PC-3 (cell line): ENCODE measurements at regions not wholly inside any gene's neighbourhood (a gene's known extent, or its start where the extent isn't known, plus 50 kb on each side); places are given as distances from the start of the nearest gene placed in this dataset.

Experiments used
- ATAC-seq: fragments of 200-7000 bp; cut with Tn5 transposase; 2 replicates; pipeline ENCODE4 v1.9.1; 2020; ENCODE audit warnings: mild to moderate bottlenecking, moderate library complexity
- BruUV-seq: library from RNA; stranded (reverse); fragments of 400-500 nt; replicated peaks from 2 replicates; lab custom pipeline; 2021; lab: Mats Ljungman, UMichigan
- CTCF ChIA-PET: fragments of 300-600 bp; sonication (Branson Sonifier 250); formaldehyde crosslinking; loops from one replicate; lab custom pipeline; 2022; ENCODE audit warnings: antibody characterized with exemption; lab: Charles Lee
- POLR2A ChIA-PET: fragments of 300-600 bp; sonication (Branson Sonifier 250); formaldehyde crosslinking; loops from one replicate; lab custom pipeline; 2022; ENCODE audit warnings: antibody characterized with exemption; ENCODE audit not compliant: unreplicated experiment; lab: Charles Lee
- DNase-seq: peaks from one replicate; pipeline ENCODE4 v3.0.0-alpha.2; 2015
- H2AFZ ChIP-seq: fragments of 300-600 bp; sonication (generic); 2 replicates; pipeline ENCODE4 v1.6.0; 2016; ENCODE audit warnings: antibody characterized with exemption, low read length
- H3F3A ChIP-seq: fragments of 300-600 bp; sonication (generic); one replicate; pipeline ENCODE4 v1.6.0; 2017; ENCODE audit warnings: antibody characterized with exemption, low read length, control low read depth, mild to moderate bottlenecking; ENCODE audit not compliant: unreplicated experiment
- H3K27ac ChIP-seq: fragments of 300-600 bp; sonication (generic); 2 replicates; pipeline ENCODE4 v1.5.1; 2016; ENCODE audit warnings: mild to moderate bottlenecking, low read length
- H3K27me3 ChIP-seq: fragments of 300-600 bp; sonication (generic); 2 replicates; pipeline ENCODE4 v1.6.1; 2016; ENCODE audit warnings: low read length, mixed read lengths
- H3K36me3 ChIP-seq: fragments of 300-600 bp; sonication (generic); 2 replicates; pipeline ENCODE4 v1.6.1; 2016; ENCODE audit warnings: low read depth, mixed run types, low read length, mixed read lengths
- H3K4me1 ChIP-seq: fragments of 300-600 bp; sonication (generic); 2 replicates; pipeline ENCODE4 v1.5.1; 2016; ENCODE audit warnings: low read length; ENCODE audit not compliant: insufficient read depth
- H3K4me2 ChIP-seq: fragments of 300-600 bp; sonication (generic); 2 replicates; pipeline ENCODE4 v1.6.0; 2016; ENCODE audit warnings: low read length
- H3K4me3 ChIP-seq: fragments of 300-600 bp; sonication (generic); 2 replicates; pipeline ENCODE4 v1.5.1; 2016; ENCODE audit warnings: mild to moderate bottlenecking, low read length, mixed read lengths
- H3K79me2 ChIP-seq: fragments of 300-600 bp; sonication (generic); 2 replicates; pipeline ENCODE4 v1.6.1; 2017; ENCODE audit warnings: low read length, mixed read lengths
- H3K9ac ChIP-seq: fragments of 300-600 bp; sonication (generic); 2 replicates; pipeline ENCODE4 v1.6.0; 2016; ENCODE audit warnings: mild to moderate bottlenecking, low read length
- H3K9me2 ChIP-seq: fragments of 300-600 bp; sonication (generic); replicated peaks from 2 replicates; pipeline ENCODE4 v1.6.1; 2016; ENCODE audit warnings: mixed run types, low read length, mixed read lengths
- H3K9me3 ChIP-seq: fragments of 300-600 bp; sonication (generic); 2 replicates; pipeline ENCODE4 v1.6.1; 2016; ENCODE audit warnings: low read length, mixed read lengths
- H4K20me1 ChIP-seq: fragments of 300-600 bp; sonication (generic); 2 replicates; pipeline ENCODE4 v1.6.1; 2016; ENCODE audit warnings: low read length, mixed read lengths
- CTCF ChIP-seq: fragments of 300-600 bp; sonication (generic); conservative IDR thresholded peaks from 2 replicates; pipeline ENCODE4 v1.5.1; 2017; ENCODE audit warnings: antibody characterized with exemption, low read depth, mild to moderate bottlenecking, low read length
- EZH2 ChIP-seq: fragments of 300-600 bp; sonication (generic); IDR thresholded peaks from one replicate; pipeline ENCODE4 v1.6.1; 2017; ENCODE audit warnings: antibody characterized with exemption, mild to moderate bottlenecking, low read length; ENCODE audit not compliant: unreplicated experiment
- EZH2phosphoT487 ChIP-seq: fragments of 300-600 bp; sonication (generic); IDR thresholded peaks from 2 replicates; pipeline ENCODE4 v1.6.1; 2018; ENCODE audit warnings: mild to moderate bottlenecking, antibody characterized with exemption, low read length, borderline replicate concordance
- intact Hi-C: fragments of 100-400 bp; cut with micrococcal nuclease; formaldehyde crosslinking; loops from 2 replicates; pipeline ENCODE4 v1.9.0; 2023

- Histone ChIP-seq H3K36me3 (no peaks in the 10 kb centered on the region), H4K20me1 (no peaks in the 10 kb centered on the region), H3F3A (no peaks in the 10 kb centered on the region), H3K4me3 (no peak overlapping the region), H3K9me2 (no peaks in the 10 kb centered on the region), H3K27me3 (no peaks in the 10 kb centered on the region), H3K4me2 (no peak overlapping the region), H3K27ac (no peak overlapping the region), H2AFZ (no peak overlapping the region), H3K9me3 (no peaks in the 10 kb centered on the region), H3K4me1 (peaks cover 7% of the 10 kb centered on the region; the same call in 1 of the 2 replicates), H3K9ac (no peak overlapping the region), H3K79me2 (no peaks in the 10 kb centered on the region)
- POLR2A ChIA-PET, result no interaction called here
- intact Hi-C loops, result no loop called here
- CTCF ChIA-PET, result no interaction called here
- no peak for TF ChIP-seq CTCF
- TF ChIP-seq EZH2, result no peak
- no peak for TF ChIP-seq EZH2phosphoT487
- DNase-seq, result peak; percentile 56
- no TSS peak for BruUV-seq
- ATAC-seq, result peak; percentile 71
Measured at GRCh38 chr1:194570476-194570875, 1384.1 kb upstream of the B3GALT2 start.

- BruUV-seq, result no TSS peak
- DNase-seq (no peak), ATAC-seq (no peak)
- Histone ChIP-seq H4K20me1 (no peaks in the 10 kb centered on the region), H3K9ac (no peak overlapping the region), H3K4me1 (peaks cover 7% of the 10 kb centered on the region; the same call in 1 of the 2 replicates), H3K9me2 (no peaks in the 10 kb centered on the region), H3K4me2 (no peak overlapping the region), H3F3A (no peaks in the 10 kb centered on the region), H3K4me3 (no peak overlapping the region), H3K79me2 (no peaks in the 10 kb centered on the region), H3K36me3 (no peaks in the 10 kb centered on the region), H2AFZ (no peak overlapping the region), H3K27ac (no peak overlapping the region), H3K27me3 (no peaks in the 10 kb centered on the region), H3K9me3 (no peaks in the 10 kb centered on the region)
- intact Hi-C loops, result no loop called here
- ChIA-PET CTCF (no interaction called here), POLR2A (no interaction called here)
- no peak for TF ChIP-seq EZH2phosphoT487
- TF ChIP-seq EZH2, result no peak
Measured at GRCh38 chr1:194568610-194569009, 1382.2 kb upstream of the B3GALT2 start.

- ATAC-seq (no peak), DNase-seq (no peak)
- H3K4me3 ChIP-seq, result no peak overlapping the region
- CTCF ChIA-PET, result no interaction called here
- no peak overlapping the region for H3K9ac ChIP-seq
- POLR2A ChIA-PET, result no interaction called here
- H3K36me3 ChIP-seq, result no peaks in the 10 kb centered on the region
- intact Hi-C loops, result no loop called here
- no peaks in the 10 kb centered on the region for H3K27me3 ChIP-seq
- H2AFZ ChIP-seq, result no peak overlapping the region
- no peaks in the 10 kb centered on the region for H3K4me1 ChIP-seq
- no TSS peak for BruUV-seq
- no peaks in the 10 kb centered on the region for H3K9me3 ChIP-seq
- no peaks in the 10 kb centered on the region for H3F3A ChIP-seq
- no peak overlapping the region for H3K27ac ChIP-seq
- no peaks in the 10 kb centered on the region for H3K9me2 ChIP-seq
- TF ChIP-seq EZH2 (no peak), CTCF (no peak), EZH2phosphoT487 (no peak)
- no peaks in the 10 kb centered on the region for H3K79me2 ChIP-seq
- no peak overlapping the region for H3K4me2 ChIP-seq
- no peaks in the 10 kb centered on the region for H4K20me1 ChIP-seq
Measured at GRCh38 chr1:194548071-194548470, 1361.7 kb upstream of the B3GALT2 start.
